Endothelial cell of umbilical vein (primary cell): ENCODE measurements at regions not wholly inside any gene's neighbourhood (a gene's known extent, or its start where the extent isn't known, plus 50 kb on each side); places are given as distances from the start of the nearest gene placed in this dataset.

ENCODE experiments used
- BruUV-seq: library from RNA; stranded (reverse); fragments of 400-500 nt; replicated peaks from 2 replicates; lab custom pipeline; 2021; lab: Mats Ljungman, UMichigan
- CTCF ChIA-PET: fragments of 300-600, 350-600 bp; sonication (Branson Sonifier 250); formaldehyde crosslinking; loops from one replicate; lab custom pipeline; 2021; ENCODE audit warnings: antibody characterized with exemption, inconsistent platforms; lab: Charles Lee
- POLR2A ChIA-PET: fragments of 300-600, 350-600 bp; sonication (Branson Sonifier 250); formaldehyde crosslinking; loops from one replicate; lab custom pipeline; 2021; ENCODE audit warnings: antibody characterized with exemption, inconsistent platforms; lab: Charles Lee
- DNase-seq: peaks from one replicate; pipeline ENCODE4 v3.0.0-alpha.2; 2011; ENCODE audit warnings: low read depth, low spot score
- FAIRE-seq: peaks from 2 replicates; lab custom pipeline; 2011; peaks lifted over from hg19 to GRCh38; lab: Jason Lieb, UNC
- H2AFZ ChIP-seq: 2 replicates; pipeline ENCODE4 v1.6.0; 2012; ENCODE audit warnings: low read depth, low read length, control low read depth, inconsistent platforms
- H3K27ac ChIP-seq: 2 replicates; pipeline ENCODE4 v1.5.1; 2011; ENCODE audit warnings: low read depth, mild to moderate bottlenecking, control low read depth, low read length, moderate library complexity; ENCODE audit not compliant: insufficient read depth
- H3K27me3 ChIP-seq, 2 experiments: 2 replicates each; pipeline versions ENCODE4 v1.6.0 to v1.6.1; 2011; ENCODE audit warnings: low read length in 2 of 2, mixed read lengths in 1 of 2; ENCODE audit not compliant: control insufficient read depth in 2 of 2, insufficient read depth in 2 of 2
- H3K36me3 ChIP-seq, 2 experiments: 2 replicates in 1 of 2; 3 replicates in 1 of 2; pipeline ENCODE4 v1.5.1; 2011; ENCODE audit warnings: low read length in 2 of 2, mild to moderate bottlenecking in 1 of 2, moderate library complexity in 1 of 2; ENCODE audit not compliant: control insufficient read depth in 2 of 2, insufficient read depth in 2 of 2; ENCODE audit errors: extremely low read depth in 1 of 2
- H3K4me1 ChIP-seq: 3 replicates; pipeline ENCODE4 v1.5.1; 2011; ENCODE audit warnings: mild to moderate bottlenecking, low read length; ENCODE audit not compliant: control insufficient read depth, insufficient read depth; ENCODE audit errors: extremely low read depth
- H3K4me2 ChIP-seq: 2 replicates; pipeline ENCODE4 v1.6.1; 2011; ENCODE audit warnings: low read length, control low read depth, mixed read lengths; ENCODE audit not compliant: insufficient read depth
- H3K4me3 ChIP-seq, 3 experiments: fragments of 200-600 bp in 1 of 3; sonication (generic), shearing (Covaris generic) in 1 of 3; replicated peaks in 1 of 3; 2 replicates each; pipeline ENCODE4 v1.5.1; 2011 to 2016; ENCODE audit warnings: control low read depth in 3 of 3, low read length in 3 of 3, mild to moderate bottlenecking in 2 of 3, inconsistent platforms in 1 of 3, low read depth in 1 of 3, moderate library complexity in 1 of 3; ENCODE audit not compliant: insufficient read depth in 1 of 3
- H3K79me2 ChIP-seq: 2 replicates; pipeline ENCODE4 v1.6.0; 2012; ENCODE audit warnings: low read length, inconsistent platforms; ENCODE audit not compliant: control insufficient read depth, insufficient read depth
- H3K9ac ChIP-seq: replicated peaks from 2 replicates; pipeline ENCODE3; 2011; ENCODE audit warnings: low read length, control low read depth; ENCODE audit not compliant: insufficient read depth; ENCODE audit errors: extremely low read depth
- H3K9me1 ChIP-seq: replicated peaks from 3 replicates; pipeline ENCODE4 v1.6.0; 2011; ENCODE audit warnings: mild to moderate bottlenecking, low read length; ENCODE audit not compliant: control insufficient read depth, insufficient read depth; ENCODE audit errors: extremely low read depth
- H3K9me3 ChIP-seq: replicated peaks from 2 replicates; pipeline ENCODE4 v1.5.1; 2012; ENCODE audit warnings: low read length, inconsistent platforms; ENCODE audit not compliant: control insufficient read depth, insufficient read depth
- H4K20me1 ChIP-seq: replicated peaks from 2 replicates; pipeline ENCODE3; 2011; ENCODE audit warnings: mild to moderate bottlenecking, low read length; ENCODE audit not compliant: control insufficient read depth, insufficient read depth; ENCODE audit errors: extremely low read depth
- CTCF ChIP-seq, 2 donors: IDR thresholded peaks; 1 replicate in 1 of 2; 2 replicates in 1 of 2; pipeline ENCODE4 v1.5.1; 2011; ENCODE audit warnings: low read length in 2 of 2, mild to moderate bottlenecking in 2 of 2, moderate library complexity in 2 of 2, control low read depth in 1 of 2, inconsistent platforms in 1 of 2, low read depth in 1 of 2; ENCODE audit not compliant: insufficient read depth in 1 of 2; ENCODE audit errors: extremely low read depth in 1 of 2
- EZH2 ChIP-seq: IDR thresholded peaks from 2 replicates; pipeline ENCODE4 v1.6.1; 2012; ENCODE audit warnings: borderline replicate concordance, low read depth, mild to moderate bottlenecking, moderate library complexity, low read length, inconsistent platforms; ENCODE audit not compliant: severe bottlenecking
- FOS ChIP-seq: IDR thresholded peaks from 2 replicates; pipeline ENCODE4 v1.6.1; 2011; ENCODE audit warnings: mild to moderate bottlenecking, low read length, moderate library complexity, borderline replicate concordance; ENCODE audit not compliant: insufficient read depth
- GATA2 ChIP-seq: IDR thresholded peaks from 2 replicates; pipeline ENCODE4 v1.7.0; 2011; ENCODE audit warnings: low read depth, mild to moderate bottlenecking, moderate library complexity, mixed read lengths, low read length; ENCODE audit not compliant: insufficient read length, insufficient read depth
- JUN ChIP-seq: IDR thresholded peaks from 2 replicates; pipeline ENCODE4 v1.6.1; 2011; ENCODE audit warnings: borderline replicate concordance, low read depth; ENCODE audit not compliant: insufficient read length, insufficient read depth
- MAX ChIP-seq: IDR thresholded peaks from 2 replicates; pipeline ENCODE4 v1.6.1; 2011; ENCODE audit not compliant: insufficient read depth, insufficient read length
- MYC ChIP-seq: IDR thresholded peaks from one replicate; pipeline ENCODE4 v1.6.1; 2011; ENCODE audit warnings: mild to moderate bottlenecking, low read depth, low read length
- POLR2A ChIP-seq: IDR thresholded peaks from 2 replicates; pipeline ENCODE4 v1.6.1; 2012; ENCODE audit warnings: low read depth, mild to moderate bottlenecking, control low read depth, low read length
- POLR2AphosphoS5 ChIP-seq: IDR thresholded peaks from 2 replicates; pipeline ENCODE4 v1.6.1; 2012; ENCODE audit warnings: low read depth, mild to moderate bottlenecking, control low read depth, low read length, moderate library complexity; ENCODE audit not compliant: insufficient read depth
- dilution Hi-C: fragments of 300-500 bp; cut with MboI; formaldehyde crosslinking; loops from one replicate; pipeline ENCODE4 v1.15.0; 2019; ENCODE audit warnings: low sequenced_read_pairs; ENCODE audit not compliant: extremely low pct_ligation_motif_present
- intact Hi-C: fragments of 100-400 bp; cut with micrococcal nuclease; formaldehyde crosslinking; loops from one replicate; pipeline ENCODE4 v1.10.0; 2022

GRCh38 chr15:95646484-95647273 lies 683.8 kb upstream of the NR2F2 start:
- H3K27me3 ChIP-seq, result no peaks in the 10 kb centered on the region
- H3K9me1 ChIP-seq, result no peaks in the 10 kb centered on the region
- no peak for FAIRE-seq
- no peaks in the 10 kb centered on the region for H3K9me3 ChIP-seq
- H3K36me3 ChIP-seq, result no peaks in the 10 kb centered on the region
- no peaks in the 10 kb centered on the region for H3K4me1 ChIP-seq
- no peaks in the 10 kb centered on the region for H4K20me1 ChIP-seq
- BruUV-seq, result no TSS peak
- no peak overlapping the region for H3K4me3 ChIP-seq
- no peaks in the 10 kb centered on the region for H3K79me2 ChIP-seq
- H3K27ac ChIP-seq, result no peak overlapping the region
- no peak for TF ChIP-seq CTCF (IDR thresholded peaks at IDR 0.05; ENCODE audit: extremely low read depth in 1 of 2, insufficient read depth in 1 of 2, low read depth in 1 of 2, low read length in 2 of 2)
- no peak for TF ChIP-seq JUN
- TF ChIP-seq MAX, result no peak
- TF ChIP-seq GATA2, result no peak
- no peak for TF ChIP-seq MYC
- no peak for TF ChIP-seq EZH2
- TF ChIP-seq POLR2AphosphoS5, result no peak
- TF ChIP-seq POLR2A, result no peak
- no peak for TF ChIP-seq FOS
- H2AFZ ChIP-seq, result no peak overlapping the region
- H3K4me2 ChIP-seq, result no peak overlapping the region
- ChIA-PET CTCF (interaction anchor here (1.4 kb wide), 1 partner anchor 74 kb away, joined by 3 read pairs; no protein-coding TSS in a partner anchor), POLR2A (no interaction called here)
- DNase-seq, result no peak
- dilution Hi-C loops, result no loop called here
- H3K9ac ChIP-seq, result no peak overlapping the region
- intact Hi-C loops, result no loop called here
